ENCODE measurements at regions not wholly inside any gene's neighbourhood (a gene's known extent, or its start where the extent isn't known, plus 50 kb on each side); places are given as distances from the start of the nearest gene placed in this dataset.

DNA sequence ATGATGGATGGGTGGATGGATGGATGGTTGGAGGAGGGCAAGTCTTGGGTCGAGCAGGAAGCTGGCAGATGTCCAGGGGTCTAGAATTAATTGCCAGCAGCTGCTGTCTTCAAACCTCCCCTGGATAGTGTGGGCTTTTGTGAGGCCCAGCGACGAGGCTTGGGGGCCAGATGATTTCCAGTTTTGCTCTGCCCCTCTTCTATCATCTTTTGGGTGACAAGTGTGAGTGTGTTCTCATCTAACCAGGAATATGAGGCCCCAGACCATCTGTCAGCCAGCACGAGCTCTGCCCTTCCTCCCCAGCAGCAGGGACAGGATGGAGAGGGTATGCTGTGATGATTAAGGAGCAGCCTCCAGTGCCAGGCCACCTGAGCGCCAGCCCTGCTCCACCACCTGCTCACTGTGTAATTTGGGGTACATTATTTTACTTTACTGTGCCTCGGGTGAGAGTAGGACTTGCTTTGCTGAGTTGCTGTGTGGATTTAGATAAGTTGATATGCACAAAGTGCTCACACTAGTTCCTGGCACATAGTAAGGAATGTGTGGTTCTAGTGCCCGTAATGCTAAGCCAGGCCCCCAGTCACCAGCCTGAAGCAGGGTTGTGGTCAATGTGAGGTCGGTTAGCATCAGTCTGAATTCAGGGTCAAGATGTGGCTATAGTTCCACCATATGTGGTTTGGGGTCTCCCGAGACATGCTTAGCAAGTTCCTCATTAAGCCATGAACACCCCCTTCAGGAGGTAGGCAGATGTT, 251.1 kb downstream of the CYP26B1 start:
- no peak for TF ChIP-seq POLR2A (IDR thresholded peaks at IDR 0.05)
- TF ChIP-seq, protein P1, sequence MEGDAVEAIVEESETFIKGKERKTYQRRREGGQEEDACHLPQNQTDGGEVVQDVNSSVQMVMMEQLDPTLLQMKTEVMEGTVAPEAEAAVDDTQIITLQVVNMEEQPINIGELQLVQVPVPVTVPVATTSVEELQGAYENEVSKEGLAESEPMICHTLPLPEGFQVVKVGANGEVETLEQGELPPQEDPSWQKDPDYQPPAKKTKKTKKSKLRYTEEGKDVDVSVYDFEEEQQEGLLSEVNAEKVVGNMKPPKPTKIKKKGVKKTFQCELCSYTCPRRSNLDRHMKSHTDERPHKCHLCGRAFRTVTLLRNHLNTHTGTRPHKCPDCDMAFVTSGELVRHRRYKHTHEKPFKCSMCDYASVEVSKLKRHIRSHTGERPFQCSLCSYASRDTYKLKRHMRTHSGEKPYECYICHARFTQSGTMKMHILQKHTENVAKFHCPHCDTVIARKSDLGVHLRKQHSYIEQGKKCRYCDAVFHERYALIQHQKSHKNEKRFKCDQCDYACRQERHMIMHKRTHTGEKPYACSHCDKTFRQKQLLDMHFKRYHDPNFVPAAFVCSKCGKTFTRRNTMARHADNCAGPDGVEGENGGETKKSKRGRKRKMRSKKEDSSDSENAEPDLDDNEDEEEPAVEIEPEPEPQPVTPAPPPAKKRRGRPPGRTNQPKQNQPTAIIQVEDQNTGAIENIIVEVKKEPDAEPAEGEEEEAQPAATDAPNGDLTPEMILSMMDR (IDR thresholded peaks at IDR 0.05): no peak
